Smooth muscle cell (in vitro differentiated cells): ENCODE measurements at regions not wholly inside any gene's neighbourhood (a gene's known extent, or its start where the extent isn't known, plus 50 kb on each side); places are given as distances from the start of the nearest gene placed in this dataset.
"Not testable (repeated sequence)": the region's sequence is repeated elsewhere in the genome, so short reads cannot be mapped to it uniquely, and the experiment has no call there.

Source experiments
- DNase-seq: peaks from one replicate; lab custom pipeline; 2025; ENCODE audit not compliant: unreplicated experiment; lab: John Stamatoyannopoulos, UW
- H2AFZ ChIP-seq: fragments of 200-600 bp; sonication (generic); 2 replicates; pipeline ENCODE4 v1.6.0; 2016; ENCODE audit warnings: antibody characterized with exemption, low read depth, mild to moderate bottlenecking
- H3F3A ChIP-seq: fragments of 200-600 bp; sonication (generic); 2 replicates; pipeline ENCODE4 v1.6.0; 2017; ENCODE audit warnings: antibody characterized with exemption, low read depth
- H3K27ac ChIP-seq: fragments of 200-600 bp; sonication (generic); 2 replicates; pipeline ENCODE4 v1.5.1; 2016; ENCODE audit warnings: low read depth, mild to moderate bottlenecking
- H3K27me3 ChIP-seq: fragments of 200-600 bp; sonication (generic); 2 replicates; pipeline ENCODE4 v1.6.1; 2016; ENCODE audit warnings: low read depth, mild to moderate bottlenecking
- H3K36me3 ChIP-seq: fragments of 200-600 bp; sonication (generic); 2 replicates; pipeline ENCODE4 v1.5.1; 2016; ENCODE audit warnings: low read depth
- H3K4me1 ChIP-seq: fragments of 200-600 bp; sonication (generic); 2 replicates; pipeline ENCODE4 v1.5.1; 2016; ENCODE audit warnings: low read depth
- H3K4me2 ChIP-seq: fragments of 200-600 bp; sonication (generic); 2 replicates; pipeline ENCODE4 v1.6.0; 2016; ENCODE audit warnings: mild to moderate bottlenecking
- H3K4me3 ChIP-seq: fragments of 200-600 bp; sonication (generic); 2 replicates; pipeline ENCODE4 v1.5.1; 2016; ENCODE audit warnings: mild to moderate bottlenecking
- H3K79me2 ChIP-seq: fragments of 200-600 bp; sonication (generic); 2 replicates; pipeline ENCODE4 v1.6.0; 2016; ENCODE audit warnings: low read depth, mild to moderate bottlenecking
- H3K9ac ChIP-seq: fragments of 200-600 bp; sonication (generic); 2 replicates; pipeline ENCODE4 v1.6.0; 2016; ENCODE audit warnings: low read depth
- H3K9me3 ChIP-seq: fragments of 200-600 bp; sonication (generic); replicated peaks from 2 replicates; pipeline ENCODE4 v1.5.1; 2016; ENCODE audit warnings: low read depth
- H4K20me1 ChIP-seq: fragments of 200-600 bp; sonication (generic); 2 replicates; pipeline ENCODE4 v1.6.0; 2016; ENCODE audit warnings: low read depth
- WGBS: methylation state at CpG from one replicate; pipeline ENCODE4 v1.1.7; 2016; ENCODE audit warnings: low lambda C conversion rate; 5-methylcytosine and 5-hydroxymethylcytosine counted together
- TF ChIP-seq, protein P1 (sequence below): fragments of 200-600 bp; sonication (generic); IDR thresholded peaks from 2 replicates; pipeline ENCODE4 v1.5.1; 2017; ENCODE audit warnings: borderline replicate concordance, mild to moderate bottlenecking, antibody characterized with exemption; ENCODE audit not compliant: insufficient read depth, poor library complexity, severe bottlenecking

DNA sequence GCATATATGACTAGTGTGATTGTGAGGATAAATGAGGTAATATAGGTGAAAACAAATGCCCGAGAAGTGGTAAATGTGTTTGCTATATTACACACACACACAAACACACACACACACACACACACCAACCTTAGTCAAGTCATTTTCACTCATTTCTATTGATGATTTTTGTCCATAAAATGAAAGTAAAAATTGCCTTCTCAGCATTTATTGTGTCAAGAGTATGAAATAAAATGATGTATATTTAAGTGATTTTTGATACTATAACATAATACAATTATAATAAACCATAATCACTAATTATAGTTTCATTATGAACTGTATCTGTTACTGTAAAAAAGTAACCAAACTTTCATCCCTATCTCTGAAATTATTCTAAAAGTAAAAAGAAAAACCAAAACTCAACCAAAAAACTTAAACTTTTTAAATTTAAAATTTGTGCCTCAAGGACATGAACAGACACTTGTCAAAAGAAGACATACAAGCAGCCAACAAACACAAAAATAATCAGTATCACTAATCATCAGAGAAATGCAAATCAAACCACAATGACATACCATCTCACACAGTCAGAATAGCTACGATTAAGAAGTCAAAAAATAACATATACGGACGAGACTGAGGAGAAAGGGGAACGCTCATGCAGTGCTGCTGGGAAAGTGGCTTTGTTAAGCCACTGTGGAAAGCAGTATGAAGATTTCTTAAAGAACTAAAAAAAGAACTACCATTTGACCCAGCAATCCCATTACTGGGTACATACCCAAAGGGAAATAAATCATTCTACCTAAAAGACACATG lies 601.0 kb downstream of the TMA16 start:
- no peaks in the 10 kb centered on the region for H3K36me3 ChIP-seq
- peaks cover 3% of the 10 kb centered on the region for H3K4me1 ChIP-seq
- H3K4me2 ChIP-seq = no peak overlapping the region
- DNase-seq = no peak
- no peaks in the 10 kb centered on the region for H4K20me1 ChIP-seq
- H3K9ac ChIP-seq = no peak overlapping the region
- H3K4me3 ChIP-seq = no peak overlapping the region
- no peak overlapping the region for H2AFZ ChIP-seq
- H3K27ac ChIP-seq = no peak overlapping the region
- no peaks in the 10 kb centered on the region for H3K27me3 ChIP-seq
- H3K9me3 ChIP-seq = no peaks in the 10 kb centered on the region
- WGBS = 87% methylated on average over 5 of the region's 5 CpGs
- no peaks in the 10 kb centered on the region for H3K79me2 ChIP-seq
- H3F3A ChIP-seq = no peaks in the 10 kb centered on the region
- TF ChIP-seq, protein P1, sequence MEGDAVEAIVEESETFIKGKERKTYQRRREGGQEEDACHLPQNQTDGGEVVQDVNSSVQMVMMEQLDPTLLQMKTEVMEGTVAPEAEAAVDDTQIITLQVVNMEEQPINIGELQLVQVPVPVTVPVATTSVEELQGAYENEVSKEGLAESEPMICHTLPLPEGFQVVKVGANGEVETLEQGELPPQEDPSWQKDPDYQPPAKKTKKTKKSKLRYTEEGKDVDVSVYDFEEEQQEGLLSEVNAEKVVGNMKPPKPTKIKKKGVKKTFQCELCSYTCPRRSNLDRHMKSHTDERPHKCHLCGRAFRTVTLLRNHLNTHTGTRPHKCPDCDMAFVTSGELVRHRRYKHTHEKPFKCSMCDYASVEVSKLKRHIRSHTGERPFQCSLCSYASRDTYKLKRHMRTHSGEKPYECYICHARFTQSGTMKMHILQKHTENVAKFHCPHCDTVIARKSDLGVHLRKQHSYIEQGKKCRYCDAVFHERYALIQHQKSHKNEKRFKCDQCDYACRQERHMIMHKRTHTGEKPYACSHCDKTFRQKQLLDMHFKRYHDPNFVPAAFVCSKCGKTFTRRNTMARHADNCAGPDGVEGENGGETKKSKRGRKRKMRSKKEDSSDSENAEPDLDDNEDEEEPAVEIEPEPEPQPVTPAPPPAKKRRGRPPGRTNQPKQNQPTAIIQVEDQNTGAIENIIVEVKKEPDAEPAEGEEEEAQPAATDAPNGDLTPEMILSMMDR = no peak

- no peaks in the 10 kb centered on the region for H3K79me2 ChIP-seq
- no peak overlapping the region for H3K9ac ChIP-seq
- H3K4me1 ChIP-seq = peaks cover 3% of the 10 kb centered on the region
- DNase-seq = no peak
- H3K4me2 ChIP-seq = no peak overlapping the region
- WGBS = 81% methylated on average over 5 of the region's 5 CpGs
- TF ChIP-seq, protein P1 = no peak
- H3K27me3 ChIP-seq = no peaks in the 10 kb centered on the region
- H2AFZ ChIP-seq = no peak overlapping the region
- H4K20me1 ChIP-seq = no peaks in the 10 kb centered on the region
- no peaks in the 10 kb centered on the region for H3F3A ChIP-seq
- no peak overlapping the region for H3K4me3 ChIP-seq
- H3K27ac ChIP-seq = no peak overlapping the region
- no peaks in the 10 kb centered on the region for H3K9me3 ChIP-seq
- H3K36me3 ChIP-seq = no peaks in the 10 kb centered on the region
Observed at GRCh38 chr4:164096766-164097518, 602.5 kb downstream of the TMA16 start.

- DNase-seq, H3K36me3 ChIP-seq, H3K4me3 ChIP-seq, H3K9me3 ChIP-seq, H3K27ac ChIP-seq, H3K79me2 ChIP-seq, H4K20me1 ChIP-seq, H3K9ac ChIP-seq, H3K4me1 ChIP-seq, H3K27me3 ChIP-seq, H3K4me2 ChIP-seq, H3F3A ChIP-seq, H2AFZ ChIP-seq: not testable (repeated sequence)
- WGBS = 89% methylated on average over 23 of the region's 23 CpGs
Observed at GRCh38 chr4:164100741-164101365, 606.4 kb downstream of the TMA16 start.

GRCh38 chr4:164108971-164109370 lies 614.5 kb downstream of the TMA16 start:
- no peak overlapping the region for H3K4me3 ChIP-seq
- 87% methylated on average over 2 of the region's 2 CpGs for WGBS
- TF ChIP-seq, protein P1 = no peak

More at GRCh38 chr4:164108971-164109370, 614.5 kb downstream of the TMA16 start:
- Histone ChIP-seq H3K4me1 (no peaks in the 10 kb centered on the region), H3K79me2 (no peaks in the 10 kb centered on the region), H3F3A (no peaks in the 10 kb centered on the region), H3K9ac (no peak overlapping the region), H3K27ac (no peak overlapping the region), H4K20me1 (no peaks in the 10 kb centered on the region), H3K4me2 (no peak overlapping the region), H3K27me3 (no peaks in the 10 kb centered on the region), H3K36me3 (no peaks in the 10 kb centered on the region), H3K9me3 (no peaks in the 10 kb centered on the region), H2AFZ (no peak overlapping the region)
- DNase-seq = no peak
